RWPE1 (cell line): ENCODE measurements at regions not wholly inside any gene's neighbourhood (a gene's known extent, or its start where the extent isn't known, plus 50 kb on each side); places are given as distances from the start of the nearest gene placed in this dataset.

Experiments used
- CTCF ChIA-PET: fragments of 350-600 bp; sonication (Branson Sonifier 250); formaldehyde crosslinking; extraction: SDS; loops from one replicate; lab custom pipeline; 2021; lab: Yijun Ruan, JAX
- POLR2A ChIA-PET: fragments of 400-600 bp; formaldehyde crosslinking; extraction: SDS; loops from one replicate; lab custom pipeline; 2020; ENCODE audit warnings: antibody characterized with exemption; ENCODE audit not compliant: low non-redundant PET; lab: Yijun Ruan, JAX
- DNase-seq: peaks from one replicate; pipeline ENCODE4 v3.0.0; 2012; ENCODE audit warnings: low spot score
- H3K27ac ChIP-seq: fragments of 450-650 bp; 2 replicates; pipeline ENCODE4 v1.5.1; 2017
- TF ChIP-seq, protein P1 (sequence below): fragments of 450-650 bp; conservative IDR thresholded peaks from 2 replicates; pipeline ENCODE4 v1.5.1; 2017; ENCODE audit warnings: low read depth, mild to moderate bottlenecking

DNA sequence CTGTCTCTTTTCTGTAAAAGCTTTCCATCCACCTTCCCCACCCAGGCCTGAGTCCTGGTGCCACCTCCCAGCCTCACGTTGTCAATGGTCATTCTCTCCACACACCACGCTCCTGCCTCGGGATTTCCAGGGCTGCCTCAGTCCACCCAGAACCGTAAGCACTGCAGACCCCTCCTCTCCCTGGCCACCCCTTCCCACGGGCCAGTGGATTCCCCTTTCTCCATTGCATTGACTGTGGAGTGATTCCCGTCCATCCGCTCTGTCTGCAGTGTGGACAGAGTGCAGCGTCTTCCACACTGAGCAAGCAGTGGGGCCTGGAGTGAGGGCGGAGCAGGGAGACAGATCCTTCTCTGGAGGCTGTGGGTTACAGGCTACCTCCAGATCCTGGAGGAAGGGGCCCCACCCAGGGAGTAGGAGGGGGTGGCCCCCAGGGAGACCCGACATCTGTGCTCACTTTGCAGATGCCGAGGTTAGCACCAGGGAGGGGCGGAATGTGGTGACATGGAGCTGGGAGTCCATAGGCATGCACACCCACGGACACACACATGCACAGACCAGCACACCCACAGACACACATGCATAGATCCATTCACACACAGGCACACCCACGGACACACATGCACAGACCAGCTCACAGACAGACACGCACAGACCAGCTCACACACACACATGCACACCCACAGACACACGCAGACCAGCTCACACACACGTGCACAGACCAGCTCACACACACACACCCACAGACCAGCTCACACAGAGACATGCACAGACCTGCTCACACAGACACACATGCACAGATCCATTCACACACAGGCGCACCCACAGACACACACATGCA is 109.6 kb upstream of the B3GAT1 start:
- POLR2A ChIA-PET, result no interaction called here
- TF ChIP-seq, protein P1, sequence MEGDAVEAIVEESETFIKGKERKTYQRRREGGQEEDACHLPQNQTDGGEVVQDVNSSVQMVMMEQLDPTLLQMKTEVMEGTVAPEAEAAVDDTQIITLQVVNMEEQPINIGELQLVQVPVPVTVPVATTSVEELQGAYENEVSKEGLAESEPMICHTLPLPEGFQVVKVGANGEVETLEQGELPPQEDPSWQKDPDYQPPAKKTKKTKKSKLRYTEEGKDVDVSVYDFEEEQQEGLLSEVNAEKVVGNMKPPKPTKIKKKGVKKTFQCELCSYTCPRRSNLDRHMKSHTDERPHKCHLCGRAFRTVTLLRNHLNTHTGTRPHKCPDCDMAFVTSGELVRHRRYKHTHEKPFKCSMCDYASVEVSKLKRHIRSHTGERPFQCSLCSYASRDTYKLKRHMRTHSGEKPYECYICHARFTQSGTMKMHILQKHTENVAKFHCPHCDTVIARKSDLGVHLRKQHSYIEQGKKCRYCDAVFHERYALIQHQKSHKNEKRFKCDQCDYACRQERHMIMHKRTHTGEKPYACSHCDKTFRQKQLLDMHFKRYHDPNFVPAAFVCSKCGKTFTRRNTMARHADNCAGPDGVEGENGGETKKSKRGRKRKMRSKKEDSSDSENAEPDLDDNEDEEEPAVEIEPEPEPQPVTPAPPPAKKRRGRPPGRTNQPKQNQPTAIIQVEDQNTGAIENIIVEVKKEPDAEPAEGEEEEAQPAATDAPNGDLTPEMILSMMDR, result no peak
- no peak overlapping the region for H3K27ac ChIP-seq
- DNase-seq, result no peak
- CTCF ChIA-PET, result no interaction called here

- TF ChIP-seq, protein P1, result no peak
- DNase-seq, result no peak
- H3K27ac ChIP-seq, result no peak overlapping the region
- POLR2A ChIA-PET, result no interaction called here
- CTCF ChIA-PET, result no interaction called here
Observed at GRCh38 chr11:134521001-134521400, 109.0 kb upstream of the B3GAT1 start.

GRCh38 chr11:134519788-134520187 is 107.7 kb upstream of the B3GAT1 start:
- CTCF ChIA-PET, result interaction anchor here (0.7 kb wide), 1 partner anchor 41 kb away, joined by 3 read pairs; no protein-coding TSS in a partner anchor
- TF ChIP-seq, protein P1, result no peak

GRCh38 chr11:134519390-134519750 is 107.3 kb upstream of the B3GAT1 start:
- POLR2A ChIA-PET, result no interaction called here
- TF ChIP-seq, protein P1, result no peak
- CTCF ChIA-PET, result interaction anchor here (0.7 kb wide), 1 partner anchor 41 kb away, joined by 3 read pairs; no protein-coding TSS in a partner anchor
- no peak for DNase-seq
- no peak overlapping the region for H3K27ac ChIP-seq

More at GRCh38 chr11:134519788-134520187, 107.7 kb upstream of the B3GAT1 start:
- POLR2A ChIA-PET, result no interaction called here
- DNase-seq, result no peak
- no peak overlapping the region for H3K27ac ChIP-seq

DNA sequence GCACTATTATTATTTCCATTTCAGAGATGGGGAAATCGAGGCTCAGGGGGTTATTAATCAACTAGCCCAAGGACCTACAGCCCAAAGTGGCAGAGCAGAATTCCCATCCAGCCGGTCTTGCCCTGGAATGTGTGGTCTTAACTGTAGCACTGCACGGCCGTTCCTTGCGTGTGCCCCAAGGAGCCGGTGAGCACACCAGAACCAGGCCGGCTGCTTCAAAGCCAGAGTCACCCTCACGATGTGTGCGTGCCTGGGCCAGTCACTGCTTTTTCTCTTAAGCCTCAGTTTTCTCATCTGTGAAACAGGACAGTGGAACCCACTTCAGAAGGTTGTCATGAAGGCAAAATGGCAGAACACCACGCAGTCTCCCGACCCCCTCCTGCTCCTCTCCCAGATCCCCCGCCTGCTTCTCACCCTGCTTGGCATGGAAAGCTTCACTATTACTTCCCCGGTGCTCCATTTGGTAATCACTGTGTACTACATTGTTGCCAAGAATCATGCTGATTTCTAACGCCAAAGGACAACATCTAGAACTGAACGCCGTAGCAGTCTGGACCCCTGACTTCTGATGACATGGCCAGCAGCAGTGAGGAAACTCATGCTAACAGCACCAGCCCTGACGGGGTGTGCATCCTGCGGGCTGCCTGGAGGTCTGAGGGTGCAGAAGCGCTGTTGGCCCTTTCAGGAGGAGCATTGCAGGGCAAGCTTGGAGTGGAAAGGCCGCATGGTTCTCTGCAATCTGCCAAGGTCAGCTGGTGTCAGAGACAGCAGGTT is 106.8 kb upstream of the B3GAT1 start:
- no peak for DNase-seq
- TF ChIP-seq, protein P1, result no peak
- ChIA-PET POLR2A (no interaction called here), CTCF (no interaction called here)
- H3K27ac ChIP-seq, result no peak overlapping the region

- ChIA-PET CTCF (no interaction called here), POLR2A (no interaction called here)
- DNase-seq, result no peak
- no peak overlapping the region for H3K27ac ChIP-seq
- TF ChIP-seq, protein P1, result no peak
Observed at GRCh38 chr11:134517621-134518293, 105.7 kb upstream of the B3GAT1 start.
